ENCODE measurements at regions not wholly inside any gene's neighbourhood (a gene's known extent, or its start where the extent isn't known, plus 50 kb on each side); places are given as distances from the start of the nearest gene placed in this dataset.

DNA sequence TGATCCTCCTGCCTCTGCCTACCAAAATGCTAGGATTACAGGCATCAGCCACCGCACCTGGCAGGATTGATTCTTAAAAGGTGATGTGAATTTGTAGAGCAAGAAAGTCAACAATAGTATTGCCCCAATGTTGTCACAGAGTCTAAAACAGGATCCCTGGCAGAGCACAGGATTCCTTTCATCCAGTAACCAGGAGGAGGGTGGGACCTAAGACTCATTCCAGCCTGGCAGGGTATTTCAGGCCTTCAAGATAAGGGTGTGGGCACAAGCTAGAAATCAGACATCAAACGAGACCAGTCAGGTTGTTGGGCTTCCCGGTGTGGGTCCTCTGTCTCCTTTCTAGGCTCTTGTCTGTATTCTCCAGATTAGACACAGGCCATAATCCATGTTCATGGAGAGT, 511.4 kb downstream of the BCL11A start:
- TF ChIP-seq, protein P1, sequence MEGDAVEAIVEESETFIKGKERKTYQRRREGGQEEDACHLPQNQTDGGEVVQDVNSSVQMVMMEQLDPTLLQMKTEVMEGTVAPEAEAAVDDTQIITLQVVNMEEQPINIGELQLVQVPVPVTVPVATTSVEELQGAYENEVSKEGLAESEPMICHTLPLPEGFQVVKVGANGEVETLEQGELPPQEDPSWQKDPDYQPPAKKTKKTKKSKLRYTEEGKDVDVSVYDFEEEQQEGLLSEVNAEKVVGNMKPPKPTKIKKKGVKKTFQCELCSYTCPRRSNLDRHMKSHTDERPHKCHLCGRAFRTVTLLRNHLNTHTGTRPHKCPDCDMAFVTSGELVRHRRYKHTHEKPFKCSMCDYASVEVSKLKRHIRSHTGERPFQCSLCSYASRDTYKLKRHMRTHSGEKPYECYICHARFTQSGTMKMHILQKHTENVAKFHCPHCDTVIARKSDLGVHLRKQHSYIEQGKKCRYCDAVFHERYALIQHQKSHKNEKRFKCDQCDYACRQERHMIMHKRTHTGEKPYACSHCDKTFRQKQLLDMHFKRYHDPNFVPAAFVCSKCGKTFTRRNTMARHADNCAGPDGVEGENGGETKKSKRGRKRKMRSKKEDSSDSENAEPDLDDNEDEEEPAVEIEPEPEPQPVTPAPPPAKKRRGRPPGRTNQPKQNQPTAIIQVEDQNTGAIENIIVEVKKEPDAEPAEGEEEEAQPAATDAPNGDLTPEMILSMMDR (conservative IDR thresholded peaks at IDR 0.05) = no peak
- TF ChIP-seq EZH2 (IDR thresholded peaks at IDR 0.05; ENCODE audit: low read depth) = no peak

All from PC-9 (cell line).